ENCODE measurements at regions not wholly inside any gene's neighbourhood (a gene's known extent, or its start where the extent isn't known, plus 50 kb on each side); places are given as distances from the start of the nearest gene placed in this dataset.

GRCh38 chr9:105129731-105130130, 114.7 kb upstream of the SLC44A1 start:
- TF ChIP-seq POLR2AphosphoS5 (IDR thresholded peaks at IDR 0.05; ENCODE audit: low read depth) (no peak), CREB1 (CRISPR knock-in tag; IDR thresholded peaks at IDR 0.05; ENCODE audit: low read depth) (no peak), EZH2phosphoT487 (IDR thresholded peaks at IDR 0.05; ENCODE audit: unreplicated experiment) (no peak)
